ENCODE measurements at regions not wholly inside any gene's neighbourhood (a gene's known extent, or its start where the extent isn't known, plus 50 kb on each side); places are given as distances from the start of the nearest gene placed in this dataset.
A peak's percentile ranks its signal among the peaks of the same experiment; 100 is the strongest.
"Not testable (repeated sequence)": the region's sequence is repeated elsewhere in the genome, so short reads cannot be mapped to it uniquely, and the experiment has no call there.

- Histone ChIP-seq H3K27me3 (ENCODE audit: insufficient read depth, low read length) (no peaks in the 10 kb centered on the region), H2BK15ac (ENCODE audit: low read depth, low read length) (no peak overlapping the region), H2BK5ac (ENCODE audit: insufficient read length, low read length) (no peak overlapping the region), H3K4ac (ENCODE audit: low read depth, low read length) (no peak overlapping the region), H4K8ac (replicated peaks; ENCODE audit: insufficient read length, low read depth, low read length) (no peak overlapping the region), H3K23me2 (ENCODE audit: insufficient read length, low read depth, low read length, poor library complexity, severe bottlenecking) (no peaks in the 10 kb centered on the region), H2AK5ac (ENCODE audit: insufficient read length, low read length) (no peak overlapping the region), H2BK20ac (ENCODE audit: low read depth, low read length, poor library complexity, severe bottlenecking) (no peak overlapping the region), H3K4me1 (ENCODE audit: insufficient read depth, low read length) (no peaks in the 10 kb centered on the region; the same call in 1 of the 2 replicates), H3K18ac (ENCODE audit: insufficient read length, low read depth, low read length) (no peak overlapping the region), H4K5ac (ENCODE audit: insufficient read length, low read depth, low read length) (no peak overlapping the region), H3T11ph (ENCODE audit: low read length) (no peak overlapping the region), H3K56ac (ENCODE audit: insufficient read length, low read depth, low read length) (no peak overlapping the region), H3K4me2 (ENCODE audit: insufficient read depth, insufficient read length, low read length) (no peak overlapping the region), H3K23ac (ENCODE audit: insufficient read length, low read depth, low read length) (no peak overlapping the region), H2BK12ac (ENCODE audit: insufficient read length, low read depth, low read length) (no peak overlapping the region), H3K79me2 (ENCODE audit: insufficient read depth, low read length) (no peaks in the 10 kb centered on the region), H2AFZ (ENCODE audit: low read length) (no peak overlapping the region), H3K27ac (ENCODE audit: insufficient read length, low read depth, low read length) (no peak overlapping the region), H4K91ac (ENCODE audit: insufficient read length, low read depth, low read length) (no peak overlapping the region), H3K79me1 (ENCODE audit: insufficient read depth, low read depth, low read length, poor library complexity, severe bottlenecking) (no peaks in the 10 kb centered on the region), H3K9me3 (ENCODE audit: control insufficient read depth, low read depth, low read length) (no peaks in the 10 kb centered on the region), H3K9ac (ENCODE audit: extremely low read depth, insufficient read length, low read length) (no peak overlapping the region), H4K20me1 (ENCODE audit: control insufficient read depth, insufficient read depth, insufficient read length) (no peaks in the 10 kb centered on the region), H3K14ac (ENCODE audit: insufficient read depth, low read length) (no peak overlapping the region), H2BK120ac (ENCODE audit: low read depth, low read length, poor library complexity, severe bottlenecking) (no peak overlapping the region)
- H3K27ac Mint-ChIP-seq: peak overlapping the region in 1 of 3 experiments; percentile 53; a peak in 1 of 7 replicates
- H3K27me3 Mint-ChIP-seq (ENCODE audit: low read depth): peaks cover 2% of the 10 kb centered on the region; the same call in 1 of the 2 replicates
- H3K9me3 Mint-ChIP-seq: no peaks in the 10 kb centered on the region; a peak in 2 of 5 replicates
- peak; percentile 57 for DNase-seq
- H3K4me1 Mint-ChIP-seq: peaks cover 10 to 14% of the 10 kb centered on the region in 2 experiments
- no CpG with 5 or more reads among the region's 2 CpGs for WGBS (ENCODE audit: extremely low coverage, insufficient read length, low lambda C conversion rate)
- TF ChIP-seq CTCF (conservative IDR thresholded peaks at IDR 0.05): no peak
- no peaks in the 10 kb centered on the region for H3K36me3 Mint-ChIP-seq (ENCODE audit: insufficient read depth in 1 of 3, low read depth in 3 of 3)
- no peak overlapping the region for H3K4me3 Mint-ChIP-seq
Measured at GRCh38 chr12:107515446-107515958, 170.1 kb upstream of the PWP1 start.

- not testable (repeated sequence) for H3K27me3 Mint-ChIP-seq (ENCODE audit: low read depth); H2BK120ac ChIP-seq (ENCODE audit: low read depth, low read length, poor library complexity, severe bottlenecking); H2BK20ac ChIP-seq (ENCODE audit: low read depth, low read length, poor library complexity, severe bottlenecking); H3K4me2 ChIP-seq (ENCODE audit: insufficient read depth, insufficient read length, low read length); H3K56ac ChIP-seq (ENCODE audit: insufficient read length, low read depth, low read length); H2BK5ac ChIP-seq (ENCODE audit: insufficient read length, low read length); H3K9me3 Mint-ChIP-seq; H3T11ph ChIP-seq (ENCODE audit: low read length); H2BK15ac ChIP-seq (ENCODE audit: low read depth, low read length); H4K91ac ChIP-seq (ENCODE audit: insufficient read length, low read depth, low read length); H2AFZ ChIP-seq (ENCODE audit: low read length); H3K4me1 ChIP-seq (ENCODE audit: insufficient read depth, low read length); H4K5ac ChIP-seq (ENCODE audit: insufficient read length, low read depth, low read length); H3K9ac ChIP-seq (ENCODE audit: extremely low read depth, insufficient read length, low read length); H3K18ac ChIP-seq (ENCODE audit: insufficient read length, low read depth, low read length); H3K23me2 ChIP-seq (ENCODE audit: insufficient read length, low read depth, low read length, poor library complexity, severe bottlenecking); H3K23ac ChIP-seq (ENCODE audit: insufficient read length, low read depth, low read length); H3K79me1 ChIP-seq (ENCODE audit: insufficient read depth, low read depth, low read length, poor library complexity, severe bottlenecking); DNase-seq; H3K36me3 Mint-ChIP-seq (ENCODE audit: insufficient read depth in 1 of 3, low read depth in 3 of 3); H2AK5ac ChIP-seq (ENCODE audit: insufficient read length, low read length); H3K4ac ChIP-seq (ENCODE audit: low read depth, low read length); H3K79me2 ChIP-seq (ENCODE audit: insufficient read depth, low read length); H3K27ac Mint-ChIP-seq; H2BK12ac ChIP-seq (ENCODE audit: insufficient read length, low read depth, low read length); H4K8ac ChIP-seq (replicated peaks; ENCODE audit: insufficient read length, low read depth, low read length); H3K14ac ChIP-seq (ENCODE audit: insufficient read depth, low read length); H3K4me3 Mint-ChIP-seq; H4K20me1 ChIP-seq (ENCODE audit: control insufficient read depth, insufficient read depth, insufficient read length); H3K27me3 ChIP-seq (ENCODE audit: insufficient read depth, low read length); H3K27ac ChIP-seq (ENCODE audit: insufficient read length, low read depth, low read length); H3K9me3 ChIP-seq (ENCODE audit: control insufficient read depth, low read depth, low read length)
- H3K4me1 Mint-ChIP-seq: peaks cover 10 to 14% of the 10 kb centered on the region in 2 experiments
- no CpG with 5 or more reads among the region's 4 CpGs for WGBS (ENCODE audit: extremely low coverage, insufficient read length, low lambda C conversion rate)
Measured at GRCh38 chr12:107517816-107518215, 167.8 kb upstream of the PWP1 start.

All from H9 (cell line).